Mesothelial cell of epicardium (in vitro differentiated cells): ENCODE measurements at regions not wholly inside any gene's neighbourhood (a gene's known extent, or its start where the extent isn't known, plus 50 kb on each side); places are given as distances from the start of the nearest gene placed in this dataset.

Experiments
- DNase-seq, 2 experiments: peaks; one replicate each; pipeline ENCODE4 v3.0.0; 2021; ENCODE audit warnings: low spot score in 2 of 2; ENCODE audit not compliant: unreplicated experiment in 2 of 2
- H3K27ac Mint-ChIP-seq: 2 replicates; pipeline ENCODE4 v1.8.0; 2021; ENCODE audit warnings: mixed read lengths
- H3K27me3 Mint-ChIP-seq: 2 replicates; pipeline ENCODE4 v1.8.0; 2021; ENCODE audit warnings: low read depth, mixed read lengths
- H3K36me3 Mint-ChIP-seq: 2 replicates; pipeline ENCODE4 v1.8.0; 2021; ENCODE audit warnings: mixed read lengths
- H3K4me1 Mint-ChIP-seq: 2 replicates; pipeline ENCODE4 v1.8.0; 2021; ENCODE audit warnings: mixed read lengths
- H3K4me3 Mint-ChIP-seq: 2 replicates; pipeline ENCODE4 v1.8.0; 2021; ENCODE audit warnings: mild to moderate bottlenecking, moderate library complexity, mixed read lengths
- H3K9me3 Mint-ChIP-seq: 2 replicates; pipeline ENCODE4 v1.8.0; 2021; ENCODE audit warnings: mixed read lengths
- CTCF ChIP-seq: fragments of 200-600 bp; sonication (generic); IDR thresholded peaks from one replicate; pipeline ENCODE4 v1.5.0; 2021; ENCODE audit warnings: antibody characterized with exemption; ENCODE audit not compliant: unreplicated experiment

- no peak overlapping the region for H3K4me3 Mint-ChIP-seq
- DNase-seq: no peak
- H3K9me3 Mint-ChIP-seq: peaks cover 9% of the 10 kb centered on the region
- peaks cover 5% of the 10 kb centered on the region for H3K4me1 Mint-ChIP-seq
- H3K36me3 Mint-ChIP-seq: no peaks in the 10 kb centered on the region
- no peaks in the 10 kb centered on the region for H3K27me3 Mint-ChIP-seq
- H3K27ac Mint-ChIP-seq: no peak overlapping the region
- TF ChIP-seq CTCF: no peak
Observed at GRCh38 chr2:200066417-200066816, 111.0 kb downstream of the MAIP1 start.

- no peak for TF ChIP-seq CTCF
- Mint-ChIP-seq H3K27me3 (no peaks in the 10 kb centered on the region), H3K9me3 (peaks cover 18% of the 10 kb centered on the region), H3K36me3 (no peaks in the 10 kb centered on the region), H3K4me1 (peaks cover 5% of the 10 kb centered on the region), H3K27ac (no peak overlapping the region), H3K4me3 (no peak overlapping the region)
- no peak for DNase-seq
Observed at GRCh38 chr2:200068642-200069041, 113.3 kb downstream of the MAIP1 start.

- peaks cover 12% of the 10 kb centered on the region for H3K4me1 Mint-ChIP-seq
- H3K27ac Mint-ChIP-seq: peak overlapping the region; percentile 87
- no peak overlapping the region for H3K4me3 Mint-ChIP-seq
- DNase-seq: no peak
- no peaks in the 10 kb centered on the region for H3K36me3 Mint-ChIP-seq
- no peaks in the 10 kb centered on the region for H3K27me3 Mint-ChIP-seq
- TF ChIP-seq CTCF: no peak
- H3K9me3 Mint-ChIP-seq: peaks cover under 1% of the 10 kb centered on the region
Observed at GRCh38 chr2:200077210-200077650, 121.8 kb downstream of the MAIP1 start.

- no peaks in the 10 kb centered on the region for H3K27me3 Mint-ChIP-seq
- H3K9me3 Mint-ChIP-seq: no peaks in the 10 kb centered on the region
- H3K27ac Mint-ChIP-seq: peak overlapping the region; percentile 52
- TF ChIP-seq CTCF: no peak
- peaks cover 12% of the 10 kb centered on the region for H3K4me1 Mint-ChIP-seq
- DNase-seq: no peak
- H3K4me3 Mint-ChIP-seq: no peak overlapping the region
- no peaks in the 10 kb centered on the region for H3K36me3 Mint-ChIP-seq
Observed at GRCh38 chr2:200077838-200078237, 122.5 kb downstream of the MAIP1 start.

- H3K27me3 Mint-ChIP-seq: no peaks in the 10 kb centered on the region
- TF ChIP-seq CTCF: no peak
- H3K4me3 Mint-ChIP-seq: no peak overlapping the region
- H3K4me1 Mint-ChIP-seq: peaks cover 12% of the 10 kb centered on the region
- H3K36me3 Mint-ChIP-seq: no peaks in the 10 kb centered on the region
- no peaks in the 10 kb centered on the region for H3K9me3 Mint-ChIP-seq
- DNase-seq: no peak
- H3K27ac Mint-ChIP-seq: no peak overlapping the region
Observed at GRCh38 chr2:200079356-200079755, 124.0 kb downstream of the MAIP1 start.

GRCh38 chr2:200081236-200081635 is 125.9 kb downstream of the MAIP1 start:
- Mint-ChIP-seq H3K4me3 (no peak overlapping the region), H3K27ac (no peak overlapping the region), H3K9me3 (peaks cover 5% of the 10 kb centered on the region), H3K36me3 (no peaks in the 10 kb centered on the region), H3K27me3 (no peaks in the 10 kb centered on the region), H3K4me1 (peaks cover 12% of the 10 kb centered on the region)
- TF ChIP-seq CTCF: no peak
- DNase-seq: no peak
